Activated effector memory CD4-positive, alpha-beta T cell treated with Interleukin-2 at 50 U/mL for 16 hours (primary cell): ENCODE measurements at regions not wholly inside any gene's neighbourhood (a gene's known extent, or its start where the extent isn't known, plus 50 kb on each side); places are given as distances from the start of the nearest gene placed in this dataset.

Source experiments
- DNase-seq: peaks from one replicate; pipeline ENCODE4 v3.0.0-alpha.2; 2020

GRCh38 chr1:230010603-230011332 lies 56.3 kb upstream of the GALNT2 start:
- DNase-seq, result no peak

GRCh38 chr1:230011333-230012092 lies 55.5 kb upstream of the GALNT2 start:
- no peak for DNase-seq

- DNase-seq, result no peak
Observed at GRCh38 chr1:230012093-230012393, 55.0 kb upstream of the GALNT2 start.

- DNase-seq, result no peak
Observed at GRCh38 chr1:230012741-230013140, 54.3 kb upstream of the GALNT2 start.

- DNase-seq, result no peak
Observed at GRCh38 chr1:230016159-230016558, 50.9 kb upstream of the GALNT2 start.
